SK-N-SH (cell line): ENCODE measurements at regions not wholly inside any gene's neighbourhood (a gene's known extent, or its start where the extent isn't known, plus 50 kb on each side); places are given as distances from the start of the nearest gene placed in this dataset.

Experiments used
- CTCF ChIA-PET: fragments of 300-600, 350-600 bp; formaldehyde crosslinking; extraction: SDS; loops from one replicate; lab custom pipeline; 2021; lab: Yijun Ruan, JAX
- POLR2A ChIA-PET: fragments of 350-600 bp; sonication (Branson Sonifier 250); formaldehyde crosslinking; extraction: SDS; loops from one replicate; lab custom pipeline; 2020; ENCODE audit warnings: antibody characterized with exemption, inconsistent platforms; lab: Yijun Ruan, JAX
- DNase-seq: peaks from one replicate; pipeline ENCODE4 v3.0.0; 2012
- H2AFZ ChIP-seq: fragments of 200-600 bp; sonication (generic); 2 replicates; pipeline ENCODE4 v1.8.1; 2016; ENCODE audit warnings: antibody characterized with exemption, mild to moderate bottlenecking, low read depth
- H3F3A ChIP-seq: fragments of 200-600 bp; sonication (generic); replicated peaks from 2 replicates; pipeline ENCODE3; 2016; ENCODE audit warnings: antibody characterized with exemption, mild to moderate bottlenecking; ENCODE audit not compliant: insufficient read depth
- H3K27ac ChIP-seq, 2 experiments: fragments of 200-500 bp in 1 of 2; fragments of 200-600 bp in 1 of 2; sonication (Bioruptor generic) in 1 of 2; sonication (generic), shearing (Covaris generic) in 1 of 2; 2 replicates each; pipeline versions ENCODE4 v1.5.1 to v1.6.1; 2014 to 2016; ENCODE audit warnings: low read depth in 2 of 2, inconsistent platforms in 1 of 2, low read length in 1 of 2, mild to moderate bottlenecking in 1 of 2, mixed read lengths in 1 of 2
- H3K27me3 ChIP-seq: fragments of 200-600 bp; sonication (generic), shearing (Covaris generic); 2 replicates; pipeline ENCODE4 v1.6.1; 2016; ENCODE audit warnings: mixed run types; ENCODE audit not compliant: insufficient read depth
- H3K36me3 ChIP-seq, 2 experiments: fragments of 200-500 bp in 1 of 2; fragments of 200-600 bp in 1 of 2; sonication (Bioruptor generic) in 1 of 2; sonication (generic) in 1 of 2; replicated peaks in 1 of 2; 2 replicates each; pipeline versions ENCODE3 to v1.5.1; 2014 to 2016; ENCODE audit warnings: low read length in 1 of 2, mild to moderate bottlenecking in 1 of 2; ENCODE audit not compliant: insufficient read depth in 2 of 2, control insufficient read depth in 1 of 2
- H3K4me1 ChIP-seq, 2 experiments: fragments of 200-500 bp in 1 of 2; fragments of 200-600 bp in 1 of 2; sonication (Bioruptor generic) in 1 of 2; sonication (generic), shearing (Covaris generic) in 1 of 2; 2 replicates each; pipeline versions ENCODE4 v1.5.1 to v1.6.1; 2014 to 2016; ENCODE audit warnings: low read depth in 1 of 2, low read length in 1 of 2, mixed run types in 1 of 2; ENCODE audit not compliant: insufficient read depth in 2 of 2, control insufficient read depth in 1 of 2
- H3K4me2 ChIP-seq: fragments of 200-600 bp; sonication (generic), shearing (Covaris generic); 2 replicates; pipeline ENCODE4 v1.6.1; 2017; ENCODE audit warnings: mixed run types
- H3K4me3 ChIP-seq, 2 experiments: fragments of 200-500 bp in 1 of 2; fragments of 200-600 bp in 1 of 2; sonication (Bioruptor generic) in 1 of 2; sonication (generic), shearing (Covaris generic) in 1 of 2; 2 replicates each; pipeline versions ENCODE4 v1.5.1 to v1.8.1; 2014 to 2016; ENCODE audit warnings: low read depth in 2 of 2, inconsistent platforms in 1 of 2, low read length in 1 of 2, mild to moderate bottlenecking in 1 of 2, mixed read lengths in 1 of 2, moderate library complexity in 1 of 2
- H3K79me2 ChIP-seq: fragments of 200-600 bp; sonication (generic); 2 replicates; pipeline ENCODE4 v1.8.1; 2017; ENCODE audit warnings: mild to moderate bottlenecking; ENCODE audit not compliant: insufficient read depth
- H3K9ac ChIP-seq: fragments of 200-600 bp; sonication (generic); 2 replicates; pipeline ENCODE4 v1.6.1; 2017; ENCODE audit warnings: mixed run types
- H3K9me2 ChIP-seq: fragments of 200-600 bp; sonication (generic); 2 replicates; pipeline ENCODE4 v1.6.1; 2017; ENCODE audit warnings: mixed run types
- H3K9me3 ChIP-seq: fragments of 200-600 bp; sonication (generic); 2 replicates; pipeline ENCODE4 v1.6.1; 2017; ENCODE audit warnings: mixed run types, mild to moderate bottlenecking, moderate library complexity
- H4K20me1 ChIP-seq: fragments of 200-600 bp; sonication (generic); 2 replicates; pipeline ENCODE4 v1.6.1; 2017; ENCODE audit warnings: mild to moderate bottlenecking, mixed run types; ENCODE audit not compliant: insufficient read depth
- CHD2 ChIP-seq: fragments of 150-350 bp; IDR thresholded peaks from 2 replicates; pipeline ENCODE4 v1.6.1; 2018; ENCODE audit warnings: low read length; ENCODE audit not compliant: partially characterized antibody
- ELF1 ChIP-seq: IDR thresholded peaks from 2 replicates; pipeline ENCODE4 v1.4.0; 2012
- EZH2phosphoT487 ChIP-seq: fragments of 200-600 bp; sonication (generic); IDR thresholded peaks from 2 replicates; pipeline ENCODE4 v1.6.1; 2017; ENCODE audit warnings: low read depth, mixed run types, mild to moderate bottlenecking, antibody characterized with exemption, moderate library complexity, borderline replicate concordance
- FOXM1 ChIP-seq: IDR thresholded peaks from 2 replicates; pipeline ENCODE4 v1.4.0; 2012; ENCODE audit warnings: low read depth, mild to moderate bottlenecking
- GABPA ChIP-seq: IDR thresholded peaks from 2 replicates; pipeline ENCODE4 v1.4.0; 2012; ENCODE audit warnings: low read depth, mild to moderate bottlenecking
- GATA2 ChIP-seq: sonication (generic); formaldehyde crosslinking; IDR thresholded peaks from 2 replicates; pipeline ENCODE4 v1.5.0; 2020; ENCODE audit warnings: mild to moderate bottlenecking, missing genetic modification reagents
- NRF1 ChIP-seq: IDR thresholded peaks from 2 replicates; pipeline ENCODE4 v1.6.1; 2012; ENCODE audit warnings: low read depth, mild to moderate bottlenecking, low read length
- POLR2AphosphoS5 ChIP-seq: IDR thresholded peaks from 2 replicates; pipeline ENCODE4 v1.6.1; 2012; ENCODE audit warnings: low read depth, low read length
- RAD21 ChIP-seq: IDR thresholded peaks from 2 replicates; pipeline ENCODE4 v1.6.1; 2012; ENCODE audit warnings: mild to moderate bottlenecking, low read length
- RFX5 ChIP-seq: IDR thresholded peaks from 2 replicates; pipeline ENCODE4 v1.6.1; 2012; ENCODE audit warnings: mild to moderate bottlenecking, improper control_type of control experiment, low read length
- SIN3A ChIP-seq: IDR thresholded peaks from 2 replicates; pipeline ENCODE4 v1.6.1; 2012; ENCODE audit warnings: low read depth, mild to moderate bottlenecking, low read length, moderate library complexity, borderline replicate concordance
- TAF1 ChIP-seq: IDR thresholded peaks from 2 replicates; pipeline ENCODE4 v1.6.1; 2012; ENCODE audit warnings: low read depth, mild to moderate bottlenecking, low read length, moderate library complexity, borderline replicate concordance
- TCF12 ChIP-seq: IDR thresholded peaks from 2 replicates; pipeline ENCODE4 v1.4.0; 2012
- WGBS: methylation state at CpG from one replicate; pipeline ENCODE4 v1.1.6; 2017; ENCODE audit warnings: low lambda C conversion rate; 5-methylcytosine and 5-hydroxymethylcytosine counted together
- TF ChIP-seq, protein P1 (sequence below): fragments of 200-600 bp; sonication (generic); IDR thresholded peaks from 2 replicates; pipeline ENCODE4 v1.6.1; 2017; ENCODE audit warnings: antibody characterized with exemption, mild to moderate bottlenecking, moderate library complexity
- TF ChIP-seq, protein P2 (sequence below): IDR thresholded peaks from 2 replicates; pipeline ENCODE4; 2012
- TF ChIP-seq, protein P3 (sequence below): IDR thresholded peaks from 2 replicates; pipeline ENCODE4 v1.4.0; 2012; ENCODE audit warnings: low read depth, borderline replicate concordance
- TF ChIP-seq, protein P4 (sequence below): IDR thresholded peaks from 2 replicates; pipeline ENCODE4 v1.4.0; 2012; ENCODE audit warnings: low read depth
- TF ChIP-seq, protein P5 (sequence below): IDR thresholded peaks from 2 replicates; pipeline ENCODE4 v1.6.1; 2012; ENCODE audit warnings: mild to moderate bottlenecking, low read depth, low read length, moderate library complexity

DNA sequence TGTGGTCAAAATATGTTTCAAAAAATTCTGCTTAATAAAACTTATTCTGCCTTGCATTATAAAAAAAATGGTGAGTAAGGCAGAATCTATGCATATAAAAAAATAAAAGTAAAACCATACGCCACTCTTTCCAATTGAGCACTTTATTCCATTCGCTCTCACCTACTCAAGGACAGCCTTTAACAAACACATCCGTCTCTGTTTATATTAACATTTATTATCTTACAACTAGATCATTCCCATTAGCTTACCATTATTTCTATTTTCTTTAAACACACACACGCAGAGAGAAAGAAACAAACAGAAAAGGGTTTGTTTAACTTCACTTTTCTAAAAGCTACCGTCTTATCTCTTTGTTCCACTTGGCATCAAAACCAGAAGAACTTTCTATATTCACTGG is 598.9 kb upstream of the CHRM3 start:
- no peak for TF ChIP-seq GABPA
- TF ChIP-seq, protein P1, sequence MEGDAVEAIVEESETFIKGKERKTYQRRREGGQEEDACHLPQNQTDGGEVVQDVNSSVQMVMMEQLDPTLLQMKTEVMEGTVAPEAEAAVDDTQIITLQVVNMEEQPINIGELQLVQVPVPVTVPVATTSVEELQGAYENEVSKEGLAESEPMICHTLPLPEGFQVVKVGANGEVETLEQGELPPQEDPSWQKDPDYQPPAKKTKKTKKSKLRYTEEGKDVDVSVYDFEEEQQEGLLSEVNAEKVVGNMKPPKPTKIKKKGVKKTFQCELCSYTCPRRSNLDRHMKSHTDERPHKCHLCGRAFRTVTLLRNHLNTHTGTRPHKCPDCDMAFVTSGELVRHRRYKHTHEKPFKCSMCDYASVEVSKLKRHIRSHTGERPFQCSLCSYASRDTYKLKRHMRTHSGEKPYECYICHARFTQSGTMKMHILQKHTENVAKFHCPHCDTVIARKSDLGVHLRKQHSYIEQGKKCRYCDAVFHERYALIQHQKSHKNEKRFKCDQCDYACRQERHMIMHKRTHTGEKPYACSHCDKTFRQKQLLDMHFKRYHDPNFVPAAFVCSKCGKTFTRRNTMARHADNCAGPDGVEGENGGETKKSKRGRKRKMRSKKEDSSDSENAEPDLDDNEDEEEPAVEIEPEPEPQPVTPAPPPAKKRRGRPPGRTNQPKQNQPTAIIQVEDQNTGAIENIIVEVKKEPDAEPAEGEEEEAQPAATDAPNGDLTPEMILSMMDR = no peak
- TF ChIP-seq CHD2 = no peak
- no peak for TF ChIP-seq RAD21
- TF ChIP-seq ELF1 = no peak
- TF ChIP-seq, protein P2, sequence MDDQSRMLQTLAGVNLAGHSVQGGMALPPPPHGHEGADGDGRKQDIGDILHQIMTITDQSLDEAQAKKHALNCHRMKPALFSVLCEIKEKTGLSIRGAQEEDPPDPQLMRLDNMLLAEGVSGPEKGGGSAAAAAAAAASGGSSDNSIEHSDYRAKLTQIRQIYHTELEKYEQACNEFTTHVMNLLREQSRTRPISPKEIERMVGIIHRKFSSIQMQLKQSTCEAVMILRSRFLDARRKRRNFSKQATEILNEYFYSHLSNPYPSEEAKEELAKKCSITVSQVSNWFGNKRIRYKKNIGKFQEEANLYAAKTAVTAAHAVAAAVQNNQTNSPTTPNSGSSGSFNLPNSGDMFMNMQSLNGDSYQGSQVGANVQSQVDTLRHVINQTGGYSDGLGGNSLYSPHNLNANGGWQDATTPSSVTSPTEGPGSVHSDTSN = no peak
- Histone ChIP-seq H3K27ac (no peak overlapping the region), H3K36me3 (no peaks in the 10 kb centered on the region), H3K4me3 (no peak overlapping the region), H3K4me1 (no peaks in the 10 kb centered on the region; a peak in 1 of 4 replicates), H2AFZ (no peak overlapping the region), H3K9ac (no peak overlapping the region), H3K79me2 (no peaks in the 10 kb centered on the region), H3K27me3 (no peaks in the 10 kb centered on the region), H3K4me2 (no peak overlapping the region), H3K9me2 (no peaks in the 10 kb centered on the region), H4K20me1 (no peaks in the 10 kb centered on the region), H3K9me3 (0 out of 2 replicates have a peak, but pooled peaks cover 6% of the 10 kb centered on the region), H3F3A (no peaks in the 10 kb centered on the region)
- no peak for DNase-seq
- POLR2A ChIA-PET = no interaction called here
- CTCF ChIA-PET = no interaction called here
- WGBS = 55% methylated on average over 5 of the region's 5 CpGs

DNA sequence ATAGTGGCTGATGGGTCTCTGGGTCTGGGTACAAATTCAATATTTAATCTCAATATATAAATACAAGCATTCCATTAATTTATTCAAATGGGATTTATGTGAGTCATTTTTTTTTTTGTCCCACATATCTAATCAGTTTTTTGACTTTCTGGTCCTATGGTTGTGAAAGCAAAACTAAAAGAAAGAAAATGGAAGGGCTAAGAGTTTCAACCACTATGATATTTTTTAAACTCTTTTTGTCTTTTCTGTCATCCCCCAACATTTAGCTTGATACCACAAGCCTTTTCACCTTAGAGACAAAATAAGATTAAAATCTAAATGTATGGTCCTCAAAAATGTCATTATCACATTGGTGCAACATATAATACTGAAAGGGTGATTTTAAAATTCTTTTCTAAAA is 602.7 kb upstream of the CHRM3 start:
- 0 out of 2 replicates have a peak, but pooled peaks cover 6% of the 10 kb centered on the region for H3K9me3 ChIP-seq
- no peak overlapping the region for H3K4me3 ChIP-seq
- H4K20me1 ChIP-seq = no peaks in the 10 kb centered on the region
- POLR2A ChIA-PET = no interaction called here
- H2AFZ ChIP-seq = no peak overlapping the region
- H3K4me1 ChIP-seq = no peaks in the 10 kb centered on the region; a peak in 1 of 4 replicates
- H3K27me3 ChIP-seq = no peaks in the 10 kb centered on the region
- H3K9ac ChIP-seq = no peak overlapping the region
- H3K36me3 ChIP-seq = no peaks in the 10 kb centered on the region
- no peaks in the 10 kb centered on the region for H3K9me2 ChIP-seq
- H3K4me2 ChIP-seq = no peak overlapping the region
- H3F3A ChIP-seq = no peaks in the 10 kb centered on the region
- no peak for DNase-seq
- CTCF ChIA-PET = no interaction called here
- H3K79me2 ChIP-seq = no peaks in the 10 kb centered on the region
- no peak overlapping the region for H3K27ac ChIP-seq
- TF ChIP-seq, protein P3, sequence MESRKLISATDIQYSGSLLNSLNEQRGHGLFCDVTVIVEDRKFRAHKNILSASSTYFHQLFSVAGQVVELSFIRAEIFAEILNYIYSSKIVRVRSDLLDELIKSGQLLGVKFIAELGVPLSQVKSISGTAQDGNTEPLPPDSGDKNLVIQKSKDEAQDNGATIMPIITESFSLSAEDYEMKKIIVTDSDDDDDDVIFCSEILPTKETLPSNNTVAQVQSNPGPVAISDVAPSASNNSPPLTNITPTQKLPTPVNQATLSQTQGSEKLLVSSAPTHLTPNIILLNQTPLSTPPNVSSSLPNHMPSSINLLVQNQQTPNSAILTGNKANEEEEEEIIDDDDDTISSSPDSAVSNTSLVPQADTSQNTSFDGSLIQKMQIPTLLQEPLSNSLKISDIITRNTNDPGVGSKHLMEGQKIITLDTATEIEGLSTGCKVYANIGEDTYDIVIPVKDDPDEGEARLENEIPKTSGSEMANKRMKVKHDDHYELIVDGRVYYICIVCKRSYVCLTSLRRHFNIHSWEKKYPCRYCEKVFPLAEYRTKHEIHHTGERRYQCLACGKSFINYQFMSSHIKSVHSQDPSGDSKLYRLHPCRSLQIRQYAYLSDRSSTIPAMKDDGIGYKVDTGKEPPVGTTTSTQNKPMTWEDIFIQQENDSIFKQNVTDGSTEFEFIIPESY = no peak
- TF ChIP-seq RFX5 (no peak), TCF12 (no peak), NRF1 (no peak), EZH2phosphoT487 (no peak), GATA2 (CRISPR knock-in tag) (no peak), POLR2AphosphoS5 (no peak), TAF1 (no peak), FOXM1 (no peak), SIN3A (no peak), CHD2 (no peak), RAD21 (no peak)
- TF ChIP-seq, protein P4, sequence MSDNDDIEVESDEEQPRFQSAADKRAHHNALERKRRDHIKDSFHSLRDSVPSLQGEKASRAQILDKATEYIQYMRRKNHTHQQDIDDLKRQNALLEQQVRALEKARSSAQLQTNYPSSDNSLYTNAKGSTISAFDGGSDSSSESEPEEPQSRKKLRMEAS = no peak
- TF ChIP-seq, protein P5, sequence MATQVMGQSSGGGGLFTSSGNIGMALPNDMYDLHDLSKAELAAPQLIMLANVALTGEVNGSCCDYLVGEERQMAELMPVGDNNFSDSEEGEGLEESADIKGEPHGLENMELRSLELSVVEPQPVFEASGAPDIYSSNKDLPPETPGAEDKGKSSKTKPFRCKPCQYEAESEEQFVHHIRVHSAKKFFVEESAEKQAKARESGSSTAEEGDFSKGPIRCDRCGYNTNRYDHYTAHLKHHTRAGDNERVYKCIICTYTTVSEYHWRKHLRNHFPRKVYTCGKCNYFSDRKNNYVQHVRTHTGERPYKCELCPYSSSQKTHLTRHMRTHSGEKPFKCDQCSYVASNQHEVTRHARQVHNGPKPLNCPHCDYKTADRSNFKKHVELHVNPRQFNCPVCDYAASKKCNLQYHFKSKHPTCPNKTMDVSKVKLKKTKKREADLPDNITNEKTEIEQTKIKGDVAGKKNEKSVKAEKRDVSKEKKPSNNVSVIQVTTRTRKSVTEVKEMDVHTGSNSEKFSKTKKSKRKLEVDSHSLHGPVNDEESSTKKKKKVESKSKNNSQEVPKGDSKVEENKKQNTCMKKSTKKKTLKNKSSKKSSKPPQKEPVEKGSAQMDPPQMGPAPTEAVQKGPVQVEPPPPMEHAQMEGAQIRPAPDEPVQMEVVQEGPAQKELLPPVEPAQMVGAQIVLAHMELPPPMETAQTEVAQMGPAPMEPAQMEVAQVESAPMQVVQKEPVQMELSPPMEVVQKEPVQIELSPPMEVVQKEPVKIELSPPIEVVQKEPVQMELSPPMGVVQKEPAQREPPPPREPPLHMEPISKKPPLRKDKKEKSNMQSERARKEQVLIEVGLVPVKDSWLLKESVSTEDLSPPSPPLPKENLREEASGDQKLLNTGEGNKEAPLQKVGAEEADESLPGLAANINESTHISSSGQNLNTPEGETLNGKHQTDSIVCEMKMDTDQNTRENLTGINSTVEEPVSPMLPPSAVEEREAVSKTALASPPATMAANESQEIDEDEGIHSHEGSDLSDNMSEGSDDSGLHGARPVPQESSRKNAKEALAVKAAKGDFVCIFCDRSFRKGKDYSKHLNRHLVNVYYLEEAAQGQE = no peak
